GM21526 (cell line): ENCODE measurements at regions not wholly inside any gene's neighbourhood (a gene's known extent, or its start where the extent isn't known, plus 50 kb on each side); places are given as distances from the start of the nearest gene placed in this dataset.

Experiments used
- ATAC-seq: cut with Tn5 transposase; IDR thresholded peaks from one replicate; pipeline ENCODE4 v1.9.1; 2021; ENCODE audit warnings: moderate library complexity; ENCODE audit not compliant: unreplicated experiment, low FRiP score

GRCh38 chr4:24249972-24250371 is 334.4 kb downstream of the DHX15 start:
- no peak for ATAC-seq

GRCh38 chr4:24248674-24249630 is 335.4 kb downstream of the DHX15 start:
- ATAC-seq, result no peak

GRCh38 chr4:24245491-24245820 is 338.9 kb downstream of the DHX15 start:
- no peak for ATAC-seq

- ATAC-seq, result no peak
These were observed 339.5 kb downstream of the DHX15 start for GRCh38 chr4:24244663-24245490.

GRCh38 chr4:24243641-24244040 is 340.7 kb downstream of the DHX15 start:
- no peak for ATAC-seq

- ATAC-seq, result no peak
These were observed 342.8 kb downstream of the DHX15 start for GRCh38 chr4:24241511-24241910.

GRCh38 chr4:24240655-24241054 is 343.7 kb downstream of the DHX15 start:
- no peak for ATAC-seq

- ATAC-seq, result no peak
These were observed 346.6 kb downstream of the DHX15 start for GRCh38 chr4:24237709-24238108.

GRCh38 chr4:24236532-24236931 is 346.7 kb upstream of the PPARGC1A start:
- no peak for ATAC-seq

- ATAC-seq, result no peak
These were observed 346.3 kb upstream of the PPARGC1A start for GRCh38 chr4:24236120-24236519.

GRCh38 chr4:24235618-24236017 is 345.8 kb upstream of the PPARGC1A start:
- no peak for ATAC-seq

GRCh38 chr4:24234288-24234848 is 344.5 kb upstream of the PPARGC1A start:
- ATAC-seq, result no peak

GRCh38 chr4:24230955-24231354 is 341.1 kb upstream of the PPARGC1A start:
- no peak for ATAC-seq

GRCh38 chr4:24229978-24230377 is 340.1 kb upstream of the PPARGC1A start:
- ATAC-seq, result no peak

- ATAC-seq, result no peak
These were observed 338.8 kb upstream of the PPARGC1A start for GRCh38 chr4:24228692-24229091.

GRCh38 chr4:24226667-24227066 is 336.8 kb upstream of the PPARGC1A start:
- ATAC-seq, result no peak

- no peak for ATAC-seq
These were observed 336.2 kb upstream of the PPARGC1A start for GRCh38 chr4:24226023-24226422.

- ATAC-seq, result no peak
These were observed 334.6 kb upstream of the PPARGC1A start for GRCh38 chr4:24224446-24224845.

GRCh38 chr4:24219209-24219608 is 329.4 kb upstream of the PPARGC1A start:
- ATAC-seq, result no peak

- ATAC-seq, result no peak
These were observed 328.7 kb upstream of the PPARGC1A start for GRCh38 chr4:24218566-24218965.

GRCh38 chr4:24214796-24215195 is 324.9 kb upstream of the PPARGC1A start:
- no peak for ATAC-seq
